ENCODE measurements at regions not wholly inside any gene's neighbourhood (a gene's known extent, or its start where the extent isn't known, plus 50 kb on each side); places are given as distances from the start of the nearest gene placed in this dataset.

GRCh38 chr3:107962037-107962436 is 128.8 kb downstream of the CD47 start:
- no peak for ATAC-seq (ENCODE audit: low FRiP score)
- TF ChIP-seq CTCF (IDR thresholded peaks at IDR 0.05), result no peak
- no peak for DNase-seq (ENCODE audit: low spot score)

GRCh38 chr3:107959550-107960154 is 131.2 kb downstream of the CD47 start:
- TF ChIP-seq CTCF (IDR thresholded peaks at IDR 0.05), result no peak
- no peak for DNase-seq (ENCODE audit: low spot score)

GRCh38 chr3:107958146-107958545 is 132.7 kb downstream of the CD47 start:
- no peak for ATAC-seq (ENCODE audit: low FRiP score)
- no peak for TF ChIP-seq CTCF (IDR thresholded peaks at IDR 0.05)
- no peak for DNase-seq (ENCODE audit: low spot score)

More at GRCh38 chr3:107959550-107960154, 131.2 kb downstream of the CD47 start:
- peak; percentile 47 for ATAC-seq (ENCODE audit: low FRiP score)

- TF ChIP-seq CTCF (IDR thresholded peaks at IDR 0.05), result no peak
- DNase-seq (ENCODE audit: low spot score) (no peak), ATAC-seq (ENCODE audit: low FRiP score) (peak; percentile 87)
These were observed 133.6 kb downstream of the CD47 start for GRCh38 chr3:107956991-107957900.

- DNase-seq (ENCODE audit: low spot score) (no peak), ATAC-seq (ENCODE audit: low FRiP score) (no peak)
- TF ChIP-seq CTCF (IDR thresholded peaks at IDR 0.05), result no peak
These were observed 136.0 kb downstream of the CD47 start for GRCh38 chr3:107954845-107955244.

GRCh38 chr3:107953722-107954121 is 137.1 kb downstream of the CD47 start:
- no peak for DNase-seq (ENCODE audit: low spot score)
- no peak for ATAC-seq (ENCODE audit: low FRiP score)
- TF ChIP-seq CTCF (IDR thresholded peaks at IDR 0.05), result no peak

Data from omental fat pad (tissue), 3 donors.